Endodermal cell (in vitro differentiated cells): ENCODE measurements at regions not wholly inside any gene's neighbourhood (a gene's known extent, or its start where the extent isn't known, plus 50 kb on each side); places are given as distances from the start of the nearest gene placed in this dataset.

Experiments
- DNase-seq: peaks from one replicate; pipeline ENCODE4 v3.0.0-alpha.2; 2017
- H3K27ac ChIP-seq: 2 replicates; pipeline ENCODE4 v1.5.1; 2013; ENCODE audit warnings: mild to moderate bottlenecking, low read depth, low read length, moderate library complexity
- H3K27me3 ChIP-seq: 2 replicates; pipeline ENCODE4 v1.6.1; 2013; ENCODE audit warnings: mild to moderate bottlenecking, low read length, moderate library complexity; ENCODE audit not compliant: insufficient read depth, control insufficient read depth, poor library complexity, severe bottlenecking
- H3K36me3 ChIP-seq: 2 replicates; pipeline ENCODE4 v1.7.0; 2013; ENCODE audit warnings: mild to moderate bottlenecking, low read length, moderate library complexity; ENCODE audit not compliant: control insufficient read depth, insufficient read depth
- H3K4me1 ChIP-seq: one replicate; pipeline ENCODE4 v1.7.0; 2013; ENCODE audit warnings: low read length; ENCODE audit not compliant: control insufficient read depth, insufficient read depth
- H3K4me3 ChIP-seq: 2 replicates; pipeline ENCODE4 v1.5.1; 2013; ENCODE audit warnings: mild to moderate bottlenecking, low read length, moderate library complexity
- H3K9ac ChIP-seq: 2 replicates; pipeline ENCODE4 v1.6.1; 2013; ENCODE audit warnings: mild to moderate bottlenecking, low read length, moderate library complexity; ENCODE audit not compliant: poor library complexity, severe bottlenecking; ENCODE audit errors: extremely low read depth
- H3K9me3 ChIP-seq: 2 replicates; pipeline ENCODE4 v1.6.1; 2013; ENCODE audit warnings: mild to moderate bottlenecking, low read length, moderate library complexity; ENCODE audit not compliant: control insufficient read depth
- H3K27ac Mint-ChIP-seq: 2 replicates; pipeline ENCODE4 v1.8.0; 2020; ENCODE audit warnings: mixed read lengths
- H3K27me3 Mint-ChIP-seq: 2 replicates; pipeline ENCODE4 v1.8.0; 2021; ENCODE audit warnings: mild to moderate bottlenecking, mixed read lengths; ENCODE audit not compliant: insufficient read depth
- H3K36me3 Mint-ChIP-seq: 2 replicates; pipeline ENCODE4 v1.8.0; 2020; ENCODE audit warnings: low read depth, mixed read lengths
- H3K4me1 Mint-ChIP-seq: 2 replicates; pipeline ENCODE4 v1.8.0; 2020; ENCODE audit warnings: mixed read lengths
- H3K4me3 Mint-ChIP-seq: 2 replicates; pipeline ENCODE4 v1.8.0; 2020; ENCODE audit warnings: mild to moderate bottlenecking, moderate library complexity, mixed read lengths
- H3K9me3 Mint-ChIP-seq: 2 replicates; pipeline ENCODE4 v1.8.0; 2020; ENCODE audit warnings: mild to moderate bottlenecking, mixed read lengths
- WGBS, 2 experiments: methylation state at CpG; one replicate each; pipeline versions ENCODE4 v1.1.5 to v1.1.7; 2013; ENCODE audit warnings: missing lambda C conversion rate in 2 of 2, mixed read lengths in 1 of 2; ENCODE audit not compliant: insufficient coverage in 1 of 2, insufficient read length in 1 of 2; 5-methylcytosine and 5-hydroxymethylcytosine counted together
- TF ChIP-seq, protein P1 (sequence below): fragments of 200-600 bp; sonication (generic); conservative IDR thresholded peaks from 2 replicates; pipeline ENCODE4 v1.5.0; 2021; ENCODE audit warnings: antibody characterized with exemption, mild to moderate bottlenecking

DNA sequence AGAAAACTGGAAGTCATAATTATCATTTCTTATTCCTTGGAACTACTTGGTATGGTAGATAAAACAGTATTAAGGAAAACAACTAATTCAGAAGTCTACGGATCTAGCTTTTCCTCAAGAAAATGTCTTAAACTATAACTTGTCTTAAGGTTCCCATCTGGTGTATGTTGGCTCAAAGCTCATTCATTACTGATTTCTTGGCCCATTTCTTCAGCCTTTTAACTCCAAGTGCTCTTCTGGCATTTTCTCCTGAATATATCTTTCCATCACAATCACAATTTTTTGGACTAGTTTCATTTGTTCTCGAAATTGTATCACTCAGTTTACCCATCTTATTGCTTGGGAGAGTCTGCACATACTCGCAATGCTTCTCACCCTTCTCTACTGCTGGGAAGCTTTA lies 150.1 kb downstream of the C12orf50 start:
- peaks cover 2% of the 10 kb centered on the region for H3K4me1 Mint-ChIP-seq
- H3K4me3 Mint-ChIP-seq: no peak overlapping the region
- no peaks in the 10 kb centered on the region for H3K36me3 ChIP-seq
- no peak overlapping the region for H3K27ac ChIP-seq
- H3K4me1 ChIP-seq: no peaks in the 10 kb centered on the region
- no peak for DNase-seq
- no peaks in the 10 kb centered on the region for H3K9me3 ChIP-seq
- no peaks in the 10 kb centered on the region for H3K27me3 ChIP-seq
- H3K27me3 Mint-ChIP-seq: peaks cover 5% of the 10 kb centered on the region
- H3K36me3 Mint-ChIP-seq: no peaks in the 10 kb centered on the region
- TF ChIP-seq, protein P1, sequence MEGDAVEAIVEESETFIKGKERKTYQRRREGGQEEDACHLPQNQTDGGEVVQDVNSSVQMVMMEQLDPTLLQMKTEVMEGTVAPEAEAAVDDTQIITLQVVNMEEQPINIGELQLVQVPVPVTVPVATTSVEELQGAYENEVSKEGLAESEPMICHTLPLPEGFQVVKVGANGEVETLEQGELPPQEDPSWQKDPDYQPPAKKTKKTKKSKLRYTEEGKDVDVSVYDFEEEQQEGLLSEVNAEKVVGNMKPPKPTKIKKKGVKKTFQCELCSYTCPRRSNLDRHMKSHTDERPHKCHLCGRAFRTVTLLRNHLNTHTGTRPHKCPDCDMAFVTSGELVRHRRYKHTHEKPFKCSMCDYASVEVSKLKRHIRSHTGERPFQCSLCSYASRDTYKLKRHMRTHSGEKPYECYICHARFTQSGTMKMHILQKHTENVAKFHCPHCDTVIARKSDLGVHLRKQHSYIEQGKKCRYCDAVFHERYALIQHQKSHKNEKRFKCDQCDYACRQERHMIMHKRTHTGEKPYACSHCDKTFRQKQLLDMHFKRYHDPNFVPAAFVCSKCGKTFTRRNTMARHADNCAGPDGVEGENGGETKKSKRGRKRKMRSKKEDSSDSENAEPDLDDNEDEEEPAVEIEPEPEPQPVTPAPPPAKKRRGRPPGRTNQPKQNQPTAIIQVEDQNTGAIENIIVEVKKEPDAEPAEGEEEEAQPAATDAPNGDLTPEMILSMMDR: no peak
- WGBS, 2 experiments: 40 to 61% methylated on average over 2 to 3 of the region's 3 CpGs
- no peak overlapping the region for H3K9ac ChIP-seq
- H3K4me3 ChIP-seq: no peak overlapping the region
- H3K9me3 Mint-ChIP-seq: no peaks in the 10 kb centered on the region
- H3K27ac Mint-ChIP-seq: no peak overlapping the region

DNA sequence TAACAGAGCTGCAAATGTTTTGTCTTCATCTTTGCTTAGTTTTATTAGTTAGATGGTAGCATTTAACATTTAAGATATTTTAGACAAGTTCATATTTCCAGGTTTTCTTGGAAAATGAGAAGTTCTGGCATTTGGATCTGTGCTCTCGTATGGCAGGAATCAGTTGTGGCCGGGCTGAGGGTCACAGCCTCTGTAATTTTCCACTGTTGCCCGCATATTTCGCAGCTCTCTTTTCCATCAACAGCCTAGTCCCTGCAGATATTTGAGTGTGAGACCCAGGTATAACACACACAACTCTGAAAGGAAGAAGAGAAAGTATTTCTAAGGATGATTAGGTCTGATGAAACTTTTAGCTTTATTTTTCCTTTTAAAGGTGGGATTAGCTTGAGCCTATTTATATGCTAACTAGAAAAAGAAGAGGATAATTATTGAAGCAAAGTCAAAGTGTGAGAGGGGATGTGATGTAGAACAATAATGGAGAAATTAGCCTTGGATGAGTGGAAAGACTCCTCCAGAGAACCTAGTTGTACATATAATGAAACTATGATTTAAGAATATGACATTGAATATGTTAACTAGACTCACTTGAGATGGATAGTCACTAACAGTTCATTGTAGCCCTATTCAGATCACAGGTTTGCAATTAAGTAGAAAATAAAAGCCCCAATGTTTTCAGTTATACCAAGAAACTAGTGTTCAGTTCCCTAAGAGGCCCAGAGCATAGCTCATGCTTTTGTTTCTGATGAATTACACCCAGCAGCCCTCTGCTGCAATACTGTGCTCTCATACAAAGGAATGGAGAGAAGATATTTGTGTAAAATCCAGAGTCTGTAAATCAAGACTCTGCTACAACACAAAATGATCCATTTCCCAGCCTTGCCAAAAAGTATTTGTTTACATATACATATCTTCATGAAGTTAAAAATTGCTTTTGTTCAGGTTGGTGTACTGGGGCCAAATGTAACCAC lies 158.4 kb downstream of the C12orf50 start:
- Mint-ChIP-seq H3K4me3 (no peak overlapping the region), H3K4me1 (peaks cover 9% of the 10 kb centered on the region), H3K27ac (no peak overlapping the region), H3K9me3 (no peaks in the 10 kb centered on the region), H3K27me3 (peaks cover 5% of the 10 kb centered on the region), H3K36me3 (no peaks in the 10 kb centered on the region)
- Histone ChIP-seq H3K4me1 (no peaks in the 10 kb centered on the region), H3K27ac (peak overlapping the region; percentile 36), H3K4me3 (no peak overlapping the region), H3K27me3 (no peaks in the 10 kb centered on the region), H3K9ac (no peak overlapping the region), H3K9me3 (no peaks in the 10 kb centered on the region), H3K36me3 (no peaks in the 10 kb centered on the region)
- TF ChIP-seq, protein P1: no peak
- 83 to 87% methylated on average over 1 to 4 of the region's 4 CpGs for WGBS, 2 experiments
- peak; percentile 51 for DNase-seq

DNA sequence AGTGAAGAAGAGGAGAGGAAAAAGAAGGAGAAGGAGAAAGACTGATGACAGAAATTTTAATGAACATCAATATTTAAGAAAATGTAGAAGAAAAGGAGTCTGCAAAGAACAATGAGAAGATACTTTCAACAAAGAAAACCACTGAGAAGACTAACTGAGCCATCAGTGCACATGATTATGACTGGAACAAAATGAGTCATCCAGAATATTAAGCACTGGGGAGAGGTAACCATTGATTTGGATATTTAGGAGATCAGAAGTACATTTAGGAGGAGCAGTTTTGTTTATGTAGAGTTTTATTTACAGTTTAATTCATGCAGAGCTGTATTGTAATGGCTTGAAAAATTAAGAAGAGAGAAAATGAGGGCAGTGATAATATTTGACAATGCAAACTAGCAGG lies 159.1 kb downstream of the C12orf50 start:
- H3K4me3 ChIP-seq: no peak overlapping the region
- TF ChIP-seq, protein P1: no peak
- H3K27ac ChIP-seq: no peak overlapping the region
- no peak overlapping the region for H3K27ac Mint-ChIP-seq
- H3K9me3 Mint-ChIP-seq: no peaks in the 10 kb centered on the region
- peaks cover 2% of the 10 kb centered on the region for H3K27me3 Mint-ChIP-seq
- H3K4me3 Mint-ChIP-seq: no peak overlapping the region
- H3K36me3 Mint-ChIP-seq: no peaks in the 10 kb centered on the region
- no peaks in the 10 kb centered on the region for H3K4me1 ChIP-seq
- peaks cover 9% of the 10 kb centered on the region for H3K4me1 Mint-ChIP-seq
- H3K9ac ChIP-seq: no peak overlapping the region
- no peaks in the 10 kb centered on the region for H3K9me3 ChIP-seq
- H3K36me3 ChIP-seq: no peaks in the 10 kb centered on the region
- no peak for DNase-seq
- H3K27me3 ChIP-seq: no peaks in the 10 kb centered on the region
